Endothelial cell of umbilical vein (primary cell): ENCODE measurements at regions not wholly inside any gene's neighbourhood (a gene's known extent, or its start where the extent isn't known, plus 50 kb on each side); places are given as distances from the start of the nearest gene placed in this dataset.

ENCODE experiments used
- BruUV-seq: library from RNA; stranded (reverse); fragments of 400-500 nt; replicated peaks from 2 replicates; lab custom pipeline; 2021; lab: Mats Ljungman, UMichigan
- CTCF ChIA-PET: fragments of 300-600, 350-600 bp; sonication (Branson Sonifier 250); formaldehyde crosslinking; loops from one replicate; lab custom pipeline; 2021; ENCODE audit warnings: antibody characterized with exemption, inconsistent platforms; lab: Charles Lee
- POLR2A ChIA-PET: fragments of 300-600, 350-600 bp; sonication (Branson Sonifier 250); formaldehyde crosslinking; loops from one replicate; lab custom pipeline; 2021; ENCODE audit warnings: antibody characterized with exemption, inconsistent platforms; lab: Charles Lee
- DNase-seq: peaks from one replicate; pipeline ENCODE4 v3.0.0-alpha.2; 2011; ENCODE audit warnings: low read depth, low spot score
- FAIRE-seq: peaks from 2 replicates; lab custom pipeline; 2011; peaks lifted over from hg19 to GRCh38; lab: Jason Lieb, UNC
- H2AFZ ChIP-seq: 2 replicates; pipeline ENCODE4 v1.6.0; 2012; ENCODE audit warnings: low read depth, low read length, control low read depth, inconsistent platforms
- H3K27ac ChIP-seq: 2 replicates; pipeline ENCODE4 v1.5.1; 2011; ENCODE audit warnings: low read depth, mild to moderate bottlenecking, control low read depth, low read length, moderate library complexity; ENCODE audit not compliant: insufficient read depth
- H3K27me3 ChIP-seq, 2 experiments: 2 replicates each; pipeline versions ENCODE4 v1.6.0 to v1.6.1; 2011; ENCODE audit warnings: low read length in 2 of 2, mixed read lengths in 1 of 2; ENCODE audit not compliant: control insufficient read depth in 2 of 2, insufficient read depth in 2 of 2
- H3K36me3 ChIP-seq, 2 experiments: 2 replicates in 1 of 2; 3 replicates in 1 of 2; pipeline ENCODE4 v1.5.1; 2011; ENCODE audit warnings: low read length in 2 of 2, mild to moderate bottlenecking in 1 of 2, moderate library complexity in 1 of 2; ENCODE audit not compliant: control insufficient read depth in 2 of 2, insufficient read depth in 2 of 2; ENCODE audit errors: extremely low read depth in 1 of 2
- H3K4me1 ChIP-seq: 3 replicates; pipeline ENCODE4 v1.5.1; 2011; ENCODE audit warnings: mild to moderate bottlenecking, low read length; ENCODE audit not compliant: control insufficient read depth, insufficient read depth; ENCODE audit errors: extremely low read depth
- H3K4me2 ChIP-seq: 2 replicates; pipeline ENCODE4 v1.6.1; 2011; ENCODE audit warnings: low read length, control low read depth, mixed read lengths; ENCODE audit not compliant: insufficient read depth
- H3K4me3 ChIP-seq, 3 experiments: fragments of 200-600 bp in 1 of 3; sonication (generic), shearing (Covaris generic) in 1 of 3; replicated peaks in 1 of 3; 2 replicates each; pipeline ENCODE4 v1.5.1; 2011 to 2016; ENCODE audit warnings: control low read depth in 3 of 3, low read length in 3 of 3, mild to moderate bottlenecking in 2 of 3, inconsistent platforms in 1 of 3, low read depth in 1 of 3, moderate library complexity in 1 of 3; ENCODE audit not compliant: insufficient read depth in 1 of 3
- H3K79me2 ChIP-seq: 2 replicates; pipeline ENCODE4 v1.6.0; 2012; ENCODE audit warnings: low read length, inconsistent platforms; ENCODE audit not compliant: control insufficient read depth, insufficient read depth
- H3K9ac ChIP-seq: replicated peaks from 2 replicates; pipeline ENCODE3; 2011; ENCODE audit warnings: low read length, control low read depth; ENCODE audit not compliant: insufficient read depth; ENCODE audit errors: extremely low read depth
- H3K9me1 ChIP-seq: replicated peaks from 3 replicates; pipeline ENCODE4 v1.6.0; 2011; ENCODE audit warnings: mild to moderate bottlenecking, low read length; ENCODE audit not compliant: control insufficient read depth, insufficient read depth; ENCODE audit errors: extremely low read depth
- H3K9me3 ChIP-seq: replicated peaks from 2 replicates; pipeline ENCODE4 v1.5.1; 2012; ENCODE audit warnings: low read length, inconsistent platforms; ENCODE audit not compliant: control insufficient read depth, insufficient read depth
- H4K20me1 ChIP-seq: replicated peaks from 2 replicates; pipeline ENCODE3; 2011; ENCODE audit warnings: mild to moderate bottlenecking, low read length; ENCODE audit not compliant: control insufficient read depth, insufficient read depth; ENCODE audit errors: extremely low read depth
- EZH2 ChIP-seq: IDR thresholded peaks from 2 replicates; pipeline ENCODE4 v1.6.1; 2012; ENCODE audit warnings: borderline replicate concordance, low read depth, mild to moderate bottlenecking, moderate library complexity, low read length, inconsistent platforms; ENCODE audit not compliant: severe bottlenecking
- FOS ChIP-seq: IDR thresholded peaks from 2 replicates; pipeline ENCODE4 v1.6.1; 2011; ENCODE audit warnings: mild to moderate bottlenecking, low read length, moderate library complexity, borderline replicate concordance; ENCODE audit not compliant: insufficient read depth
- GATA2 ChIP-seq: IDR thresholded peaks from 2 replicates; pipeline ENCODE4 v1.7.0; 2011; ENCODE audit warnings: low read depth, mild to moderate bottlenecking, moderate library complexity, mixed read lengths, low read length; ENCODE audit not compliant: insufficient read length, insufficient read depth
- JUN ChIP-seq: IDR thresholded peaks from 2 replicates; pipeline ENCODE4 v1.6.1; 2011; ENCODE audit warnings: borderline replicate concordance, low read depth; ENCODE audit not compliant: insufficient read length, insufficient read depth
- MYC ChIP-seq: IDR thresholded peaks from one replicate; pipeline ENCODE4 v1.6.1; 2011; ENCODE audit warnings: mild to moderate bottlenecking, low read depth, low read length
- POLR2A ChIP-seq: IDR thresholded peaks from 2 replicates; pipeline ENCODE4 v1.6.1; 2012; ENCODE audit warnings: low read depth, mild to moderate bottlenecking, control low read depth, low read length
- POLR2AphosphoS5 ChIP-seq: IDR thresholded peaks from 2 replicates; pipeline ENCODE4 v1.6.1; 2012; ENCODE audit warnings: low read depth, mild to moderate bottlenecking, control low read depth, low read length, moderate library complexity; ENCODE audit not compliant: insufficient read depth
- dilution Hi-C: fragments of 300-500 bp; cut with MboI; formaldehyde crosslinking; loops from one replicate; pipeline ENCODE4 v1.15.0; 2019; ENCODE audit warnings: low sequenced_read_pairs; ENCODE audit not compliant: extremely low pct_ligation_motif_present
- intact Hi-C: fragments of 100-400 bp; cut with micrococcal nuclease; formaldehyde crosslinking; loops from one replicate; pipeline ENCODE4 v1.10.0; 2022
- TF ChIP-seq, protein P1 (sequence below): IDR thresholded peaks from 2 replicates; pipeline ENCODE4 v1.6.1; 2011; ENCODE audit not compliant: insufficient read depth, insufficient read length
- TF ChIP-seq, protein P2 (sequence below), 2 donors: IDR thresholded peaks; 1 replicate in 1 of 2; 2 replicates in 1 of 2; pipeline ENCODE4 v1.5.1; 2011; ENCODE audit warnings: low read length in 2 of 2, mild to moderate bottlenecking in 2 of 2, moderate library complexity in 2 of 2, control low read depth in 1 of 2, inconsistent platforms in 1 of 2, low read depth in 1 of 2; ENCODE audit not compliant: insufficient read depth in 1 of 2; ENCODE audit errors: extremely low read depth in 1 of 2

GRCh38 chr5:157944077-157944633 is 85.2 kb upstream of the CLINT1 start:
- H3K4me3 ChIP-seq: no peak overlapping the region
- no peak for DNase-seq
- TF ChIP-seq GATA2: no peak
- no peak for TF ChIP-seq JUN
- TF ChIP-seq, protein P1, sequence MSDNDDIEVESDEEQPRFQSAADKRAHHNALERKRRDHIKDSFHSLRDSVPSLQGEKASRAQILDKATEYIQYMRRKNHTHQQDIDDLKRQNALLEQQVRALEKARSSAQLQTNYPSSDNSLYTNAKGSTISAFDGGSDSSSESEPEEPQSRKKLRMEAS: no peak
- no peak for TF ChIP-seq POLR2AphosphoS5
- TF ChIP-seq EZH2: no peak
- no peak for TF ChIP-seq FOS
- TF ChIP-seq, protein P2, sequence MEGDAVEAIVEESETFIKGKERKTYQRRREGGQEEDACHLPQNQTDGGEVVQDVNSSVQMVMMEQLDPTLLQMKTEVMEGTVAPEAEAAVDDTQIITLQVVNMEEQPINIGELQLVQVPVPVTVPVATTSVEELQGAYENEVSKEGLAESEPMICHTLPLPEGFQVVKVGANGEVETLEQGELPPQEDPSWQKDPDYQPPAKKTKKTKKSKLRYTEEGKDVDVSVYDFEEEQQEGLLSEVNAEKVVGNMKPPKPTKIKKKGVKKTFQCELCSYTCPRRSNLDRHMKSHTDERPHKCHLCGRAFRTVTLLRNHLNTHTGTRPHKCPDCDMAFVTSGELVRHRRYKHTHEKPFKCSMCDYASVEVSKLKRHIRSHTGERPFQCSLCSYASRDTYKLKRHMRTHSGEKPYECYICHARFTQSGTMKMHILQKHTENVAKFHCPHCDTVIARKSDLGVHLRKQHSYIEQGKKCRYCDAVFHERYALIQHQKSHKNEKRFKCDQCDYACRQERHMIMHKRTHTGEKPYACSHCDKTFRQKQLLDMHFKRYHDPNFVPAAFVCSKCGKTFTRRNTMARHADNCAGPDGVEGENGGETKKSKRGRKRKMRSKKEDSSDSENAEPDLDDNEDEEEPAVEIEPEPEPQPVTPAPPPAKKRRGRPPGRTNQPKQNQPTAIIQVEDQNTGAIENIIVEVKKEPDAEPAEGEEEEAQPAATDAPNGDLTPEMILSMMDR (IDR thresholded peaks at IDR 0.05; ENCODE audit: extremely low read depth in 1 of 2, insufficient read depth in 1 of 2, low read depth in 1 of 2, low read length in 2 of 2): no peak
- TF ChIP-seq MYC: no peak
- TF ChIP-seq POLR2A: no peak
- H4K20me1 ChIP-seq: no peaks in the 10 kb centered on the region
- H3K9me3 ChIP-seq: no peaks in the 10 kb centered on the region
- H3K36me3 ChIP-seq: no peaks in the 10 kb centered on the region
- no peaks in the 10 kb centered on the region for H3K4me1 ChIP-seq
- H2AFZ ChIP-seq: no peak overlapping the region
- H3K27ac ChIP-seq: no peak overlapping the region
- CTCF ChIA-PET: interaction anchor here (0.7 to 0.8 kb wide), 2 partner anchors 127 to 176 kb away, joined by 3 to 4 read pairs; no protein-coding TSS in a partner anchor
- H3K4me2 ChIP-seq: no peak overlapping the region
- peaks cover 0 to 4% of the 10 kb centered on the region in 2 experiments for H3K27me3 ChIP-seq
- POLR2A ChIA-PET: no interaction called here
- BruUV-seq: no TSS peak
- H3K9ac ChIP-seq: no peak overlapping the region
- dilution Hi-C loops: no loop called here
- no peak for FAIRE-seq
- intact Hi-C loops: no loop called here
- H3K79me2 ChIP-seq: no peaks in the 10 kb centered on the region
- no peaks in the 10 kb centered on the region for H3K9me1 ChIP-seq
